Limb (tissue), 2 donors: ENCODE measurements at regions not wholly inside any gene's neighbourhood (a gene's known extent, or its start where the extent isn't known, plus 50 kb on each side); places are given as distances from the start of the nearest gene placed in this dataset.
"Not testable (repeated sequence)": the region's sequence is repeated elsewhere in the genome, so short reads cannot be mapped to it uniquely, and the experiment has no call there.

Experiments
- DNase-seq, 2 donors: peaks; one replicate each; pipeline ENCODE4 v3.0.0-alpha.2; 2016; ENCODE audit errors: extremely low spot score in 2 of 2

- no peak for DNase-seq
Measured at GRCh38 chr5:2110934-2111462, 228.3 kb upstream of the IRX4 start.

GRCh38 chr5:2110137-2110933 lies 227.6 kb upstream of the IRX4 start:
- no peak for DNase-seq

GRCh38 chr5:2109566-2109965 lies 226.8 kb upstream of the IRX4 start:
- no peak for DNase-seq

GRCh38 chr5:2106721-2107120 lies 224.0 kb upstream of the IRX4 start:
- DNase-seq: no peak

GRCh38 chr5:2105141-2105540 lies 222.4 kb upstream of the IRX4 start:
- DNase-seq: no peak

GRCh38 chr5:2103940-2104339 lies 221.2 kb upstream of the IRX4 start:
- no peak for DNase-seq

- no peak for DNase-seq
Measured at GRCh38 chr5:2102819-2103776, 220.4 kb upstream of the IRX4 start.

- DNase-seq: no peak
Measured at GRCh38 chr5:2101685-2102084, 219.0 kb upstream of the IRX4 start.

- no peak for DNase-seq
Measured at GRCh38 chr5:2096887-2097505, 214.3 kb upstream of the IRX4 start.

- DNase-seq: no peak
Measured at GRCh38 chr5:2095011-2095410, 212.3 kb upstream of the IRX4 start.

GRCh38 chr5:2094616-2094995 lies 211.9 kb upstream of the IRX4 start:
- DNase-seq: no peak

GRCh38 chr5:2093859-2094615 lies 211.3 kb upstream of the IRX4 start:
- no peak for DNase-seq

- DNase-seq: no peak
Measured at GRCh38 chr5:2091921-2092320, 209.2 kb upstream of the IRX4 start.

- DNase-seq: no peak
Measured at GRCh38 chr5:2087980-2088379, 205.3 kb upstream of the IRX4 start.

- no peak for DNase-seq
Measured at GRCh38 chr5:2075365-2075764, 192.6 kb upstream of the IRX4 start.

- DNase-seq: no peak
Measured at GRCh38 chr5:2071562-2071961, 188.8 kb upstream of the IRX4 start.

GRCh38 chr5:2070787-2071186 lies 188.1 kb upstream of the IRX4 start:
- DNase-seq: not testable (repeated sequence)

- DNase-seq: no peak
Measured at GRCh38 chr5:2068531-2068930, 185.8 kb upstream of the IRX4 start.

GRCh38 chr5:2066373-2066772 lies 183.6 kb upstream of the IRX4 start:
- DNase-seq: no peak

- DNase-seq: not testable (repeated sequence)
Measured at GRCh38 chr5:2063380-2063779, 180.7 kb upstream of the IRX4 start.

GRCh38 chr5:2052687-2053086 lies 170.0 kb upstream of the IRX4 start:
- no peak for DNase-seq
